ENCODE measurements at regions not wholly inside any gene's neighbourhood (a gene's known extent, or its start where the extent isn't known, plus 50 kb on each side); places are given as distances from the start of the nearest gene placed in this dataset.

- Mint-ChIP-seq H3K27me3 (ENCODE audit: unreplicated experiment) (no peaks in the 10 kb centered on the region), H3K36me3 (ENCODE audit: unreplicated experiment) (no peaks in the 10 kb centered on the region), H3K9me3 (ENCODE audit: unreplicated experiment) (no peaks in the 10 kb centered on the region), H3K4me3 (ENCODE audit: unreplicated experiment) (no peak overlapping the region), H3K4me1 (ENCODE audit: low read depth, unreplicated experiment) (no peaks in the 10 kb centered on the region), H3K27ac (ENCODE audit: unreplicated experiment) (no peak overlapping the region)
- TF ChIP-seq, protein P1, sequence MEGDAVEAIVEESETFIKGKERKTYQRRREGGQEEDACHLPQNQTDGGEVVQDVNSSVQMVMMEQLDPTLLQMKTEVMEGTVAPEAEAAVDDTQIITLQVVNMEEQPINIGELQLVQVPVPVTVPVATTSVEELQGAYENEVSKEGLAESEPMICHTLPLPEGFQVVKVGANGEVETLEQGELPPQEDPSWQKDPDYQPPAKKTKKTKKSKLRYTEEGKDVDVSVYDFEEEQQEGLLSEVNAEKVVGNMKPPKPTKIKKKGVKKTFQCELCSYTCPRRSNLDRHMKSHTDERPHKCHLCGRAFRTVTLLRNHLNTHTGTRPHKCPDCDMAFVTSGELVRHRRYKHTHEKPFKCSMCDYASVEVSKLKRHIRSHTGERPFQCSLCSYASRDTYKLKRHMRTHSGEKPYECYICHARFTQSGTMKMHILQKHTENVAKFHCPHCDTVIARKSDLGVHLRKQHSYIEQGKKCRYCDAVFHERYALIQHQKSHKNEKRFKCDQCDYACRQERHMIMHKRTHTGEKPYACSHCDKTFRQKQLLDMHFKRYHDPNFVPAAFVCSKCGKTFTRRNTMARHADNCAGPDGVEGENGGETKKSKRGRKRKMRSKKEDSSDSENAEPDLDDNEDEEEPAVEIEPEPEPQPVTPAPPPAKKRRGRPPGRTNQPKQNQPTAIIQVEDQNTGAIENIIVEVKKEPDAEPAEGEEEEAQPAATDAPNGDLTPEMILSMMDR (IDR thresholded peaks at IDR 0.05; ENCODE audit: partially characterized antibody, unreplicated experiment): no peak
- no peak for DNase-seq
Observed at GRCh38 chr4:83686166-83686565, 150.3 kb downstream of the GPAT3 start.

DNA sequence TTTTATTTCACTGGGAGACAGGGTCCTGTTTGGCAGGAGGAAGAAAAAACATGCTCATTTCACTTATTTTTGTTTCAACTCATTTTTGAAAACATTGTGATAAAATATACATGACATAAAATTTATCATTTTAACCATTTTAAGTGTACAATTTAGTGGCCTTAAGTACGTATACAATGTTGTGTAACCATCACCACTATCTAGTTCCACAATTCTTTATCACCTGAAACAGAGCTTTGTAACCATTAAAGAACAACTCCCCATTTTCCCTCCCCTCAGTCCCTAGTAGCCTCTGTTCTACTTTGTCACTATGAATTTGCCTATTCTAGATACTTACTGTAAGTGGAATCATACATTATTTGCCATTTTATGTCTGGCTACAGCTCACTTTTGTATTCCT lies 143.8 kb downstream of the GPAT3 start:
- H3K27me3 Mint-ChIP-seq (ENCODE audit: unreplicated experiment): peaks cover 2% of the 10 kb centered on the region
- peaks cover 1% of the 10 kb centered on the region for H3K9me3 Mint-ChIP-seq (ENCODE audit: unreplicated experiment)
- DNase-seq: no peak
- H3K4me1 Mint-ChIP-seq (ENCODE audit: low read depth, unreplicated experiment): no peaks in the 10 kb centered on the region
- TF ChIP-seq, protein P1 (IDR thresholded peaks at IDR 0.05; ENCODE audit: partially characterized antibody, unreplicated experiment): no peak
- H3K4me3 Mint-ChIP-seq (ENCODE audit: unreplicated experiment): no peak overlapping the region
- no peaks in the 10 kb centered on the region for H3K36me3 Mint-ChIP-seq (ENCODE audit: unreplicated experiment)
- no peak overlapping the region for H3K27ac Mint-ChIP-seq (ENCODE audit: unreplicated experiment)

DNA sequence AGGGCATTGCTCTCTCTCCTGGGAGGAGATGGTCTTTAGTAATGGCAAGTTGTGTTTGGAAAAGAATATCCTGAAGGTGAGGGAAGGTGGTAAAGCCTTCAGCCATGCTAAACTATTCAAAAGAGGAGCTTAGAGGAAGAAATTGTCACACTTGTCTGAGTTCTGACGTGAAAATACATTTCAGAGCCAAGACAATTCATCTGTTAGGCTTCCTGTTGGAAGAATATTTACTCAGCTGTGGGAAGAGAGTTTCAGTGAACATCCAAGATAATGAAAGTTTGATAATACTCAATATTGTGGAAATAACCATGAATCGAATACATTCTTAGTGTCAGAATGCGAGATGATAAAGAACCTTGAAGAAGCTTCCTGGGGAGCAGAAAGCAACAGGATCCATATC lies 143.3 kb downstream of the GPAT3 start:
- peaks cover 2% of the 10 kb centered on the region for H3K27me3 Mint-ChIP-seq (ENCODE audit: unreplicated experiment)
- no peaks in the 10 kb centered on the region for H3K36me3 Mint-ChIP-seq (ENCODE audit: unreplicated experiment)
- H3K4me3 Mint-ChIP-seq (ENCODE audit: unreplicated experiment): no peak overlapping the region
- TF ChIP-seq, protein P1 (IDR thresholded peaks at IDR 0.05; ENCODE audit: partially characterized antibody, unreplicated experiment): no peak
- H3K27ac Mint-ChIP-seq (ENCODE audit: unreplicated experiment): no peak overlapping the region
- no peaks in the 10 kb centered on the region for H3K4me1 Mint-ChIP-seq (ENCODE audit: low read depth, unreplicated experiment)
- DNase-seq: no peak
- peaks cover 1% of the 10 kb centered on the region for H3K9me3 Mint-ChIP-seq (ENCODE audit: unreplicated experiment)

- H3K4me1 Mint-ChIP-seq (ENCODE audit: low read depth, unreplicated experiment): no peaks in the 10 kb centered on the region
- H3K27ac Mint-ChIP-seq (ENCODE audit: unreplicated experiment): no peak overlapping the region
- no peaks in the 10 kb centered on the region for H3K36me3 Mint-ChIP-seq (ENCODE audit: unreplicated experiment)
- peaks cover 1% of the 10 kb centered on the region for H3K9me3 Mint-ChIP-seq (ENCODE audit: unreplicated experiment)
- peaks cover 2% of the 10 kb centered on the region for H3K27me3 Mint-ChIP-seq (ENCODE audit: unreplicated experiment)
- TF ChIP-seq, protein P1 (IDR thresholded peaks at IDR 0.05; ENCODE audit: partially characterized antibody, unreplicated experiment): no peak
- no peak for DNase-seq
- H3K4me3 Mint-ChIP-seq (ENCODE audit: unreplicated experiment): no peak overlapping the region
Observed at GRCh38 chr4:83677656-83678055, 141.7 kb downstream of the GPAT3 start.

DNA sequence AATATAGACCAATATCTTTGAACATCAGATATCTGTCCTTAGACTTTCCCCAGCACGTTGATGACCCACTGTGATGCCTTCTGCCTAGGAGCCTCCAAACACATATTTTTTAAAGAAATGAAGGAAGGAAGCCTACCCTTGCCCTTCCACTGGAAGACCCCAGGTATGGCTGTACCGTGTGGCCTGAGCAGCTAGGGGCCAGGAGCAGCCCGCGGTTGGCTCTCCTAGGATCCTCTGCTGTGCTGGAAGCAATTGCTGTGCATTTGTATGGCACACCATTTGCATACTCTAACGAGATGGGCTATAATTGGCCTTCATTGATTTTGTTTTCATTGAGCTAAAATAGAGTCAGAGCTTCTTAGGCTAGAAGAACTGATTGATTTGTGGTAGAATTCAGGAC lies 128.8 kb downstream of the GPAT3 start:
- Mint-ChIP-seq H3K36me3 (ENCODE audit: unreplicated experiment) (no peaks in the 10 kb centered on the region), H3K9me3 (ENCODE audit: unreplicated experiment) (no peaks in the 10 kb centered on the region), H3K4me3 (ENCODE audit: unreplicated experiment) (no peak overlapping the region), H3K4me1 (ENCODE audit: low read depth, unreplicated experiment) (no peaks in the 10 kb centered on the region), H3K27ac (ENCODE audit: unreplicated experiment) (no peak overlapping the region), H3K27me3 (ENCODE audit: unreplicated experiment) (peaks cover 2% of the 10 kb centered on the region)
- DNase-seq: no peak
- TF ChIP-seq, protein P1 (IDR thresholded peaks at IDR 0.05; ENCODE audit: partially characterized antibody, unreplicated experiment): no peak
